ENCODE measurements at regions not wholly inside any gene's neighbourhood (a gene's known extent, or its start where the extent isn't known, plus 50 kb on each side); places are given as distances from the start of the nearest gene placed in this dataset.

DNA sequence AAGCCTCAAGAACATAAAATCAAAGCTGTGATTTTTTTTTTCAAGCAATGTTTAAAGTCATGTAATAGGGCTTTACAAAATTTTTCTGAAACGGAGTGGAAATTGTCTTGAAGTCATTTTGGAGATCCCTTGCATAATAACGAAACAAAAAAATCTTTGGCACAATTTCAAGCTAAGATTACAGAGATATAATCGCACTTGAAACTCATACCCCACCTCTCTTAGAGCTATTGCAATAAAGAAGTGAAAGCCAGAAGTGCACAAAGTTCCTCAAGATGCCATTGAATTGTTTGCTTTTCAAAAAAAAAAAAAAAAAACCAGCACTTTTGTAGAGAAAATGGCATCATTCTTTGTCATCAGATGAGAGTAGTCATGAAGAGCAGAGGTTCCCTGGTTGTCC, 152.3 kb downstream of the PAX3 start:
- DNase-seq (ENCODE audit: low spot score): no peak

- DNase-seq (ENCODE audit: low spot score): no peak
These were observed 156.8 kb downstream of the PAX3 start for GRCh38 chr2:222142027-222142426.

- DNase-seq (ENCODE audit: low spot score): no peak
These were observed 162.6 kb downstream of the PAX3 start for GRCh38 chr2:222136106-222136630.

DNA sequence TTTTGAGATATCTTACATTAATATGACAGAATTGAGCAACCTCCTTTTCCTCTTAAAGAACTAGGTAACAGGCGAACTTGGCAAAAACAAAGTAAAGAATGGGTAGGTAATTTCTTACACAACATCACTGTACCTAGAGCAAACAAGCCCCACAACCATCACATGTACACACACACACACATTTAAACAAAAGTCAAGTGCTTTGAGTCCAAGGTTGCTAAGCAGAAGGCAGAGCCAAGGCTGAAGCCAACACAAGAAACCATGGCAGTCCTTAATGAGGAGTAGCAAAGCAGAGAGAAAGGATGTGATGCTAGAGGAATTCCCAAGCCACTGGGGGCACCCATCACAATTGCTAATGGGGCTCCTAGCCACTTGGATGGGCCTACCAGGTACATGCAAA, 164.1 kb downstream of the PAX3 start:
- DNase-seq (ENCODE audit: low spot score): no peak

- DNase-seq (ENCODE audit: low spot score): no peak
These were observed 164.9 kb downstream of the PAX3 start for GRCh38 chr2:222133897-222134296.

- DNase-seq (ENCODE audit: low spot score): no peak
These were observed 167.9 kb downstream of the PAX3 start for GRCh38 chr2:222130855-222131254.

GRCh38 chr2:222127660-222128059, 171.1 kb downstream of the PAX3 start:
- DNase-seq (ENCODE audit: low spot score): no peak

GRCh38 chr2:222120933-222121332, 177.9 kb downstream of the PAX3 start:
- no peak for DNase-seq (ENCODE audit: low spot score)

DNA sequence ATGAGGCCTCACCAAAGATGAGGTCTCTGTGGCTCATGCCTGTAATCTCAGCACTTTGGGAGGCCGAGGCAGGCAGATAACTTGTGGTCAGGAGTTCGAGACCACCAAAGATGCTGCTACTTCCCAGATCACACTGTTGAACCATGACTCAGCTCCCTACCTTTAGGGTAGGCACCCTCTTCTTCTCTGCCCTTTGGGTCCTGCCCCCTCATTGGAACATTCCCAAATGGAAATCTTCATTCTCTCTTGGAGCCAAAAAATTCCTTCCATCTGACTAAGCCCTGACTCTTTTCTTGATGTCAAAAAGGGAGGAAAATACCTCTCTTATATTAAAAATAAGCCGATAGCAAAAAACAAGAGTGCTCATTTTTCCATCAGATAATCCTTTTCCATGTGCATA, 183.5 kb downstream of the PAX3 start:
- no peak for DNase-seq (ENCODE audit: low spot score)

DNA sequence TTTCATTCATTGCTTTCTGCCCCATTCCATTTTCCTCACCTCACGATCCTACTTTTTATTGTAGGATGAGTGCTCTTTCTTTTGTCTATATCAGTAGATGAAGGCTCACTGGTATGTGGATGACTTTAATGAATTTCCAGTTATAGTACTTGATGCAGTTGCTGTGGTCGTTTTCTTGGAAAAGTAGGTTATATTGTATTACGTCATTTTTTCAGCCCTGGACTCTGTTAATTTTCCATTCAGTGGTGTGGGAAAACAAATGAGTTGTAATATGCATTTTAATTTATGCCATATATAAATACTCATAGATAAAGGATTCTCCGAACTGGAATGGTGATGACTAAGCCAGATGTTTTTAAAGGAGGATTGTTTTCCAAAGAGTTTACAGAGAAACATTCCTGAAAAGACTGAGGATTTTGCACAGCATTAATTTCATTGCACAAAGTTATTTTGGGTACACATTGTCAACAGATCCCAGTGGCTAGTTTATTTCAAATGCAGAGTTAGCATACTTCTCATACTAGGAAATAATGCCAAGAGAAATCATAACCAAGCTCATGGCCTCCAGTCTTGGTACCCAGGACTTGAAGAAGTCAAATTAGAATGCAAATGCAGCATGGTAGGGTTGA, 189.7 kb downstream of the PAX3 start:
- no peak for DNase-seq (ENCODE audit: low spot score)

DNA sequence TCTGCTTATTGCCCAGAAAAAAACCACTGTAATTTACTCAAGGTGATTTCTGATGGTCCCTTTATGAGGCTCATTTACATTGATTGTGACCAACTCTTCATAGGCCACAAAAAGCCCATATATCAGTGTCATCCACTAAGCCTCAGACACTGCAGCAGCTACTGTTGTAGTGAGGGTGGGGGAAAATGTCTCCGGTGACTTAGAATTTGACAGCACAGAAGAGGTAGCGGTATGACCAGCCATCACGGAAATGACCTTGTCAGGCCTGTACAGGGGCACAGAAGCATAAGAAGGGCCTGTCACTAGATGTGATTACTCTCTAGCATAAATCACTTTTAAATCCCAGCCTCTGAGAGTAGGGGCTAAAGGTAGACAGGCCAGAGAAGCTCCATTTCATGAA, 190.3 kb downstream of the PAX3 start:
- DNase-seq (ENCODE audit: low spot score): no peak

DNA sequence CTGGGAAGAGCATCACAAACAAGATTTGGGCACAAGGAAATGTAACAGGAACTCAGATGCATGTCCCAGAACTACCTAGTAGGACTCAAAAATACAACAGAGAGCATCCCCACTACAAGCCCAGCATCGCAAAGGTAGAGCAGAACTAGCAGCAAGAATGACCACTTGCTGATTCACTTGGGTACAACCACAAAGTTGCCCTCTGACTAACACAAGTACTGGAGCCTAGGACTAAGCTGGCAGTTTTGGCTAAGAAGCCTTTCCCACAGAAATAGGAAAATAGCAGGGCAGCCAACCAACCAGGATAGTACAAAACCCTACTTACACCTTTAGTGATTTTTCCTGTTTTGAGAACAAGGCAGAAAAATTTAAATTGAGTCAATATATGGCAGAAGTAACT, 193.8 kb downstream of the PAX3 start:
- no peak for DNase-seq (ENCODE audit: low spot score)

DNA sequence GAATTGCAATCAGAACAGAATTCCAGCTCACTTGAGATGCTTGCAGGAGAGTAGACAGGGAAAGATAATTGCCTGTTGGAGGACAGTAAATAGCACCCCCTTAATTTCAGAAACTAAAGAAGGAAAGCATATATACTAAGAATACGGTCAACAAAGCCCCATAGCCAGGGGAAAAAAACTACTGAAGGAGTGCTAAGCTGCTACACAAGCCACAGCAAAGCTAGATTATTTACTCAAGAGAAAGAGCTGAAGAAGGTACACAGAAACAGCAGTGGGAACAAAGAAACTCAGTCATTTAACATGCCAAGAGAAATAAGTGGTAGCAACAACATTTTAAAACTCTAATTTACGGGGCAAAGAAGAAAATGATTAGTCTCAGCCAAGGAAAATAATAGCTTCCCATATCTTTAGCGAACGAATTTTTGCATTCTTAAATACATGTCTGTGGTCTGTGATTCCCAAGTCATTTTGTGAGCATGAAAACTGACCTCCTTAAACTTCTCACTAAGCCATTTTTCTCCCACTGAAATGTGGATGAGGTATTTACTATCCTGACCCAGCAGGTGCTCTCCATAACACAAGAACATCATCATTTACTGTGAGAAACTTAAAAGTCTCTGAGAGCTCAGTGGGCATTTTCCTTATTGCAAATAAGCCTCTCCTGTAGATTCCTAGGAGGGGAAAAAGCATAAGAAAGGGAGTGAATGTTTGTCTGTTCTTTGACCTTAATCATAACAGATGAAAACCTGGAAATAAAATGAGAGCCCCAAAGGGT, 196.0 kb downstream of the PAX3 start:
- DNase-seq (ENCODE audit: low spot score): no peak

GRCh38 chr2:222100704-222101699, 197.8 kb downstream of the PAX3 start:
- DNase-seq (ENCODE audit: low spot score): no peak

- DNase-seq (ENCODE audit: low spot score): no peak
These were observed 210.2 kb downstream of the PAX3 start for GRCh38 chr2:222088561-222088960.

- DNase-seq (ENCODE audit: low spot score): no peak
These were observed 210.8 kb downstream of the PAX3 start for GRCh38 chr2:222087998-222088397.

DNA sequence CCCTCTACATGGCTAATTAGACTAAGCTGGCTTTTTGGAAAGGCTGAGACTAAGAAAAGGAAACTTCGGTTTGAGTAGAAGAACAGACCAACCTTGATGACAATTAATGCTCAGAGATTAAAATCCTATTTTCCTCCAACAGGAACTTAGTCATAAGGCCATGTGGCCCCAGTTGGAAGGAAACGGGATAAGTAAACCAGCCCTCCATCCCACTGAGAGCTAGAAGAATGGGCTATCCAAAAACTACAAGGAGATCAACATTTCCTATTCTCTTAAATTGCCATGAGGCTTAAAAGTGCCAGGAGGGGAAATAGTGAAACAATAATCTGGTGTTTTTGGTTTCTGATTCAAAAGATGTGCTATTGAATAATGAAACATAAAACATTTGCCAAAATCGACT, 216.6 kb downstream of the PAX3 start:
- no peak for DNase-seq (ENCODE audit: low spot score)

DNA sequence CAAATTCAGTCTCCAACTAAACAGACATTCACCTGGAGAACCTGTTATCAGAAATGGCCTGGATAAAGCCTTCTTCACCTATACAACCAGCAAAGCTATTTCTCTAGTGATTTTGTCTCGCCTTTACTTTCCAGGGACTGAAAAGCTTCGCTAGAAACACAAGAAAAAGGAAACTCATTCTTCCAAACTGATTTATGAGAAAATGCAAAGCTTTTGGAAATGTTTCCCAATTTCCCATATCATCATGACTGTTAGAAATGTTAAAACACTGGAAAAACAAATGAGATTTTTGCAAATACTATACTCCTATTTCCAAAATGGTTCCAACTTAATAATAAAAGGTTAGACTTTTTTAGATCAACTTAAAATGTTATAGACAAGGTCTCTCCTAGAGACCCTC, 218.7 kb downstream of the PAX3 start:
- no peak for DNase-seq (ENCODE audit: low spot score)

DNA sequence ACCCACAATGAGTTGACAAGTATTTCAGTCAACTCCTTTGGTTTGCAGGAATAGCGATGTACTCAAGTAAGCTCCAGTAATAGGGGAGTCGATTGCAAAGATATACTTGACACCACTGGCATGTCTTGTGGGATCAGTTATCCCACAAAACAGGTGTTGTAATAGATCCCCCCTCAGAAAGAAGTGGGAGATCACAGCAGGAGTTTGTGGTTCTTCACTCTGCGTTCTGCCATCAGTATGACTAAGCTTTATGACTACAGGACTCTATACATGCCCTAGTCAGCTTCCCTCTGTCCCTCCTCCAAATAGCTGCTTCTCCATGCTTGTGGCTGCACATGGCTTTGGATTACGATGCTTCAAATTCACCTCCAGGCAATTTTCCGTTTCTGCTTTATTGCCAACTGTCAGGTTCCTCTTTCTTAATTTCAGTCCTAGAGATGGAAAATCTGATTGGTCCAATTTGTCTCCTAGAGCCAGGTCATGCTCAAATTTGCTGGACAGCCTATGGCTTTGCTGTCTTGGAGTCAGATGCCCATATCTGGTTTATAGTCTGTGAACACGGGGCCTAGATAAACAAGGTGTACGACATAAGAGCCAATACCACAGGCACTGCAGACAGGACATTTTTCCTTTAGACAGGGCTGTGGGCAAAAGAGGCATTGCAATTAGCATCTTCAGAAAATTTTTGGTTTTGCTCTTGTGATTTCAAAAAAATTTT, 221.7 kb downstream of the PAX3 start:
- DNase-seq (ENCODE audit: low spot score): no peak

DNA sequence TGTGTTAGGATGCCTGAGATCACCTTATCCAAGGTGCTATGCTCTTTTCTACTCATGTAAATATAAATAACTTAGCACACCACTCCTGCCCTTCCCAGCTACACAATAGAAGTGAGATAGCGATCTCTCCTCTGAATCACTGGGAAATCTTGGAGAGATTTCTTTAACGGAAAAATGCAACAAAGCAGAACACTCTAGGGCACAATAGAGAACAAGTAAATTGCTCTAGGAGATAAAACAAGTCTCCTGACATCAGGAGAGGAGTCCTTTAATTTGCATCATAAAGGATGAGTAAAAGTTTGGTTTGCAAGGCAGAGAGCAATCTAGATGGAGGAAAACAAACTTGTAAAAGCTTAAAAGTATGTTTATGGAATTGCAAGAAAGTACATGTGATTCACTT, 224.1 kb downstream of the PAX3 start:
- no peak for DNase-seq (ENCODE audit: low spot score)

DNA sequence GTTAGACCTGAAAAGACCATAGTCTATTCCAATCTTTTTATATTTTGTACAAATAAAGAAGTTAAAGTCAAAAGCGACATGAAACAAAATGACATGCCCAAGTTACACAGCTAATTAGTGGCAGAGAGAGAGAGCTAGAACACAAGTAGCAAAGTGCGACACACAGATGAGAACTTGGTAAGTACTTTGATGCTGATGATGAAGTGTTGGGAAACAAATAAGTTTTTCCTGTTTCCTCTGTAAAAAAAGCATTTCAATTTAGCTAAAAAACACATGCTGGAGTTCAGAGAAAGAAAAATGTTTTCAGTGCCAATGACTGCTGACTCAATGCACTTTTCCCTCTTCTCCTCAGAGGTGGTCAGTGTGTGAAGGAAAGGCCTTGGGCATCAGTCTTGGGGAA, 226.9 kb downstream of the PAX3 start:
- DNase-seq (ENCODE audit: low spot score): no peak

GRCh38 chr2:222064286-222064685, 234.5 kb downstream of the PAX3 start:
- no peak for DNase-seq (ENCODE audit: low spot score)

Data from HuH-7.5 (cell line).